Smooth muscle cell (in vitro differentiated cells): ENCODE measurements at regions not wholly inside any gene's neighbourhood (a gene's known extent, or its start where the extent isn't known, plus 50 kb on each side); places are given as distances from the start of the nearest gene placed in this dataset. TPM values are rescaled to one million over a fixed set of nuclear protein-coding genes. Genes with fewer than 3 reads are reported as not detected.

ENCODE experiments used
- small RNA-seq: library from RNA; depleted of rRNA; stranded (forward); fragments of <200 nt; gene quantifications from one replicate; pipeline ENCODE3, GENCODE V24; 2014

Small RNAs in the stretch of these regions (small RNA-seq; reads per million reads assigned to genes)
- gene RF00019: not detected
